ENCODE measurements at regions not wholly inside any gene's neighbourhood (a gene's known extent, or its start where the extent isn't known, plus 50 kb on each side); places are given as distances from the start of the nearest gene placed in this dataset.

GRCh38 chr3:13136426-13136825 lies 63.2 kb upstream of the IQSEC1 start:
- DNase-seq (no peak), ATAC-seq (no peak)
- intact Hi-C loops (cut with DNase I), result no loop called here
- Histone ChIP-seq H3K4me1 (no peaks in the 10 kb centered on the region), H3K27me3 (no peaks in the 10 kb centered on the region), H3K27ac (no peak overlapping the region), H3K9me3 (no peaks in the 10 kb centered on the region), H3K4me3 (no peak overlapping the region), H3K36me3 (no peaks in the 10 kb centered on the region)
- no peak for TF ChIP-seq CTCF (IDR thresholded peaks at IDR 0.05)
- TF ChIP-seq POLR2A (IDR thresholded peaks at IDR 0.05), result no peak
- 76 to 83% (median 80%) methylated on average over 11 of the region's 11 CpGs for WGBS, 4 donors

- Histone ChIP-seq H3K4me1 (no peaks in the 10 kb centered on the region), H3K4me3 (no peak overlapping the region), H3K9me3 (no peaks in the 10 kb centered on the region), H3K36me3 (no peaks in the 10 kb centered on the region), H3K27me3 (no peaks in the 10 kb centered on the region), H3K27ac (no peak overlapping the region)
- ATAC-seq (no peak), DNase-seq (peak in 1 of 5 donors; percentile 16)
- TF ChIP-seq POLR2A (IDR thresholded peaks at IDR 0.05) (no peak), CTCF (IDR thresholded peaks at IDR 0.05) (no peak)
- intact Hi-C loops (cut with DNase I), result no loop called here
- 64 to 83% (median 75%) methylated on average over 11 to 19 of the region's 19 CpGs for WGBS, 4 donors
Observed at GRCh38 chr3:13135811-13136321, 62.6 kb upstream of the IQSEC1 start.

- H3K27me3 ChIP-seq, result no peaks in the 10 kb centered on the region
- no peak overlapping the region for H3K27ac ChIP-seq
- ATAC-seq, result peak in 1 of 4 donors; percentile 20
- no peaks in the 10 kb centered on the region for H3K36me3 ChIP-seq
- 81 to 85% (median 82%) methylated on average over 7 to 9 of the region's 9 CpGs for WGBS, 4 donors
- peak in 1 of 5 donors; percentile 18 for DNase-seq
- H3K4me3 ChIP-seq, result no peak overlapping the region
- intact Hi-C loops (cut with DNase I), result no loop called here
- H3K4me1 ChIP-seq, result no peaks in the 10 kb centered on the region
- no peaks in the 10 kb centered on the region for H3K9me3 ChIP-seq
- TF ChIP-seq CTCF (IDR thresholded peaks at IDR 0.05), result no peak
- no peak for TF ChIP-seq POLR2A (IDR thresholded peaks at IDR 0.05)
Observed at GRCh38 chr3:13135251-13135810, 62.1 kb upstream of the IQSEC1 start.

- Histone ChIP-seq H3K36me3 (no peaks in the 10 kb centered on the region), H3K4me1 (no peaks in the 10 kb centered on the region), H3K9me3 (no peaks in the 10 kb centered on the region), H3K27ac (no peak overlapping the region), H3K27me3 (no peaks in the 10 kb centered on the region), H3K4me3 (no peak overlapping the region)
- TF ChIP-seq CTCF (IDR thresholded peaks at IDR 0.05), result no peak
- no peak for TF ChIP-seq POLR2A (IDR thresholded peaks at IDR 0.05)
- DNase-seq, result peak in 1 of 5 donors; percentile 10
- intact Hi-C loops (cut with DNase I), result no loop called here
- 92 to 97% (median 94%) methylated on average over 8 of the region's 8 CpGs for WGBS, 4 donors
- no peak for ATAC-seq
Observed at GRCh38 chr3:13134879-13135206, 61.6 kb upstream of the IQSEC1 start.
